GM18867 (cell line): ENCODE measurements at regions not wholly inside any gene's neighbourhood (a gene's known extent, or its start where the extent isn't known, plus 50 kb on each side); places are given as distances from the start of the nearest gene placed in this dataset.
"Not testable (repeated sequence)": the region's sequence is repeated elsewhere in the genome, so short reads cannot be mapped to it uniquely, and the experiment has no call there.

Experiments used
- ATAC-seq: cut with Tn5 transposase; IDR thresholded peaks from one replicate; pipeline ENCODE4 v1.9.1; 2021; ENCODE audit warnings: mild to moderate bottlenecking, moderate library complexity; ENCODE audit not compliant: unreplicated experiment

DNA sequence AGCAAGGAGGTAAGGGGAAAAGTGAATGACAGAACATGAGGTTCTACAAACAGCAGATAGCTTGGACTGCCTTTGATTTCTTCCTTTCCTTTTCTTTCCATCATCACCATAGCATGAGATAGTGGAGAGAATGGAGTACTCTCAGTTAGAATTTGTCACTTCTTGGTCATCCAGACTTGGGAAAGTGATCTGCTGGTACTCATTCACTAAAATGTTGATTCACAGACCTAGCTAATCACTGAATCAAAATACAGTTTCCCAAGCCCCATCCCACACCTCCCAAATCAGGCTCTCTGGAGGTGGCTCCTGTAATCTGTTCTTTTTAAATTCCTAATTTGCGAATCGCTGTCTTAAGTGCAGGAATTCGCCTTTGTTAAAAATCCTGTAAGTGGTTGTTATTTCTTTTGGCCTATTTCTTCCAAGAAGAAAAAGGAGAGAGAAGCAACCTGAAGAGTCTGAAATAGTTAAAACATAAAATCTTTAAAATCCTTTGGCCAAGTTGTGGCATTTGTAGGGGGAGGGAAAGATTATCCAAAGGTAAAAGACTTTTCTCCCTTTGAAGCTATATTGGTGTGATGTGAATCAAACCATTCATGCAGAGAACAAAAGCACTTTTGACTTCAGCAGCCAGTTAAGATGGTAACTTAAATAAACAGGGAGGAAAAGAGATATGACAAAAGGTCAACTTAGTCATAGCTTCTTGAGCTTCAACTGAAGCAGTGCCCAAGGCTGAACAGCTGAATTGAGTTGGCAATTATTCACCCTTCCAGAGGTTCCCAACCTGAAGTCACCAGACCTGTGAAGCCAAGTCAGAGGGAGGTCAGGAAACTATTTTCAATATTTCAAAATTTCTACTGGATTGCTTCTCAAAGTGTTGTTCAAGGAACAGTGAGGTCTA is 255.1 kb upstream of the KRR1 start:
- no peak for ATAC-seq

DNA sequence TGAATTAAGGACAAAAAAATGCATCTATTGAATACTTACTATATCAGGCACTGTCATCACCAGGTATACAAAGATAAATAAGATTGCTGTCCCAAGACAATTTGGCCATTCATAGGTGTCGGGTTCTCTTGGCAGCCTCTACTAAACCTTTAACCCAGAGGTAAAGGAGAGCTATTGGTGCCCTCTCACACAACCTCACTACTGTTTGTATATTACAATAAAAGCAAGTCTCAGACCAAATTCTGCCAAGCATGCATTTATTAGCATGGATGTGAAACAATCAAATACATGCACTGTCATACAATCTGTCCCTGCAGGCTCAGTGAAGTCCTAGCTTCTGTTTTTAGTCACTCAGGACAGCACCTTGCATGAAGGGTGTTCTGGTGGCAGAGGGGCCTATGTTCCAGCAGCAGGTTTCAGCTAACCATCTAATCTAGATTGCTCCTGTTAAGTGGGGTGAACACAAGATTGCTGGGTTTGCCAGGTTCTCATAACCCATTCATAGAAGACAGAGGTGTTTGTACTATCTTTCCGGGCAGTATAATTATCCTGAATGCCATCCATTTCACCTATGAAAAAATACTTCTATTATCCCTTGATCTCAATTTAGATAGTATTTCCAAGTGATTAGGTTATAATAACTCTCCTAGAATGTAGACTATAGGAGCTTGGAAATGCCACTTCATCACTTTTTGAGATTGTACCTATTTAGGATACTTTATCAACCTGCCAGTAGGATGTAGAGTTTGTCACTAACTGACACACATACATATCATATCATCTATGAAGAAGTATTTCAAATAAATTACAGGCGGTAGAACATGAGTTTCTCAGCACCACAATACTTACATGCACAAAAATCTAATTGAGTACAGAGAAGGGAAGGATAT is 254.0 kb upstream of the KRR1 start:
- ATAC-seq: no peak

DNA sequence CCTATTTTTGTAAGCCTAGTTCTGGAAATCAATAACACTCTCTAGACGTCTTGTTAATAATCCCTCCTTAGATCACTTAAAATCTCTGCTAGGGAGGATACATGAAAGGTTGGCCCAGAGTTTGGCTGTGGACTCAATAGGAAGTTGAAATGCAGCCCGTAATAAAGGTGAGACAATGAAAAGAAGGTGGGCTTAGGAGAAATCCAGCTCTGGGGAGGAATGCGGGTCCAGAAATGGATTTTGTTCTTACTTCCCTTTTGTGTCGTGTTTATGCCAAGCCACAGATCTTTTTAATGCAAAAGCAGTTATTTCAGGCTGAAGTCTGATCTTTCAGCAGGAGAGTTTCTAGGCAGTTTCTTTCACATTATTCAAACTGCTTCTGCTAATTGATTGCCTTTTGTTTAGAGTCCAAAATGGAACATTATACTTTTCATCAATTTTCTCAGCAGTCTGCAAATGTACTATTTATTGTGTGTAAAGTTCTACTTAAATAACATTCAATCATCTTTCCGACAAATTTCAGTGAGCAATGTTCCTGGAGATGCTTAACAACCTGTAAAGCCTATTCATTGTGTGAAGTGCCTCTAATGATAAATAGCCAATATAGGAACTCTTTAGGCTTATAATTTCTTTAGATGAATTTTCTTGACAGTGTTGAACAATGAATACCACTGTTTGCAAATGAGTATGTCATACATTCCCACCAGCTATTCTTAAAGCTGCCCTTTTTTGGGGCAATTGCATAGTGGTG is 252.9 kb upstream of the KRR1 start:
- ATAC-seq: no peak

DNA sequence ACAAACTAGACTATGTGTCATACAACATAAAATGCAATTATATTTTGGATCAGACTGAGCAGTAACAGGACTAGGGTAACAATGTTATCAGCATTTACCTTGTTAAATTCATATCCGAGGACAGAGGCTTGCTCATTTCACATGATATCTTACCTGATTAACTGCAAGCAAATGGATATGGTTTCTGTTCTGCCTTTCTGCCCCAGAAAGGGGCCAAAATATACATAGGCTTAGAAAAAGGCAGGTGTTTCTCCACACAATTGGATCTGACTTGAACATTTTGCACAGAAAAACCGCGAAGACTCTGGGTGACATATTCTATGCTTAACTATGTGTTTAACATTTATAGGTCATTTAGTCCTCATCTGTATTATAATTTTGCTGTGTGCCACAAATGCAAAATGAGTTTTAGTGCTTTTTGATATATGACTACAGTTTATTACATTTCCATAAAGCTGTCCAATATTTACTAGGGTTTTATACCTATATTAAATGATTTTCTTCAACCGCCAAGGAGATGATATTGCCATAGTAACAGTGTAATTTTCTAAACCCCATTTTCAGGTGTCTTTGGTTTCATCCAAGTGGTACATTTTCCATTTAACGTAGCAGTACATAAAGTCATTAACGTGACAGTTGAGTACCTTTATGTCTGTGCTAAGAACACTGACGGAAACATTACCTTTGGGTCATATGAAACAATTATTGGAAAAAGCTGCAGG is 249.3 kb upstream of the KRR1 start:
- no peak for ATAC-seq

DNA sequence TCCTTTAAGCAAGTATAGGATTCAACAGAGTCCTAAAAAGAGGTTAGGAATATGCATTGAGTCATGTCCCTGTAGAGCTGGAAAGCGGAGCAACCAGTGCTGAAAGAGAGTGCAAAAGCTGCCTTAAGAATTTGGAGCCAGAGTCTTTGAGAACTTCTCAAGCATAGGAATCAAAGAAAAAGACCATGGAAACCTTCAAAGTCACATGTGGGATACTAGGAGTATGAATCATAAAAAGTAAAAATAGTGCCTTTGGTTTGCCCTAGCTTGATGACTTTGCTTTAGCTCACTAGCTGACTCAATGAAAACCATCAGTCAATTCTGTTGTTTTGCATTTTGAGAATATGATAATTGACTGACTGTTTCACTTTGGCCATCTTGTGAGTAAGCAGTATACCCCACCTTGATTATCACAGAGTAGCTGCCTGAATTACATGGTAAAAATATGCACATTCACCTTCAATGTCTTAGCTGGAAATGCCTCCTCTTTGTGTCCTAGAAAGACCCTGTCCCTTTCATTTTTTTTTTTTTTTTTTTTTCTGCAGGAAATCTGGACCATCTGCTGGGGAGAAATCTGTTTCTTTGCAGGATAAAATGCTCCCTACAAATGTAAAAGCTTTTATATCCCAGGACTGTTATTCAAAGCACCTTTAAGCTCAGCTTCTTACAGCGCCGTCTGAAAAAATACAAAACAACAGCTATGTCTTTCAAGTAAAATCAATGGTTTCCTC is 248.6 kb upstream of the KRR1 start:
- ATAC-seq: no peak

DNA sequence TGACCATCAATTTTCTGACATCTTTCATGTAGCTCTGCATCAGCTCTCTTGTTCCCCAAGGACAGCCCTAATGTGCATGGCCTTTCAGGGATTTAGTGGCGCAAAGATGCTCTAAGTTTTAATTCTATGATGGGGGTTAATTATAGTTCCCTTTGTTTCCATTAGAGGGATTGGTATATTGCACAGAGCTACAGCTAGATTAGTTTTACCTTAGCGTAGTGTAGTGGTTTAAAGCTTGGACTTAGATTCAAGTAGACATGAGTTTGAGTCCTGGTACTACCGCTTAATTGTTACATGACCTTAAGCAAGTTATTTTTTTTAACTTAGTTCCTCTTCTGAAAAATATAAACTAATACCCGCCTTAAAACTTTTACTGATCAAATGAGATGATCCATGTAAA is 247.8 kb upstream of the KRR1 start:
- no peak for ATAC-seq

DNA sequence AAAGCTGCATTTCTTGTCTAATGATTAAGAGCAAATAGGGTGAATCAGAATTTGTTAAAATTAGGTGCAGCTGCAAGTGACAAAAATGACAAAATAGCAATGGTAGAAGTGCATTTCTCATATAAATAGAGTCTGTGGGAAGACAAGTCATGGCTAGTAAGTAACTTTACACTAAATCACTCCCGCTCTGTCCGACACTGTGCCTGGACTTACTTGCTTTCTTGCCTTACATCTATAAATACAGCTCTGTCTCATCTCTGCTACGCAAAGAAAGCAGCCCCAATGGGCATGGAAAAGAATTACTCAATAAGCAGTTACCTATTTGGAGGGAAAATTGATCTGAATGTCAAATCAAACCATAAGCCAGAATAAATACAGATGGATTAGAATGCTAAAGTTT is 245.4 kb upstream of the KRR1 start:
- no peak for ATAC-seq

DNA sequence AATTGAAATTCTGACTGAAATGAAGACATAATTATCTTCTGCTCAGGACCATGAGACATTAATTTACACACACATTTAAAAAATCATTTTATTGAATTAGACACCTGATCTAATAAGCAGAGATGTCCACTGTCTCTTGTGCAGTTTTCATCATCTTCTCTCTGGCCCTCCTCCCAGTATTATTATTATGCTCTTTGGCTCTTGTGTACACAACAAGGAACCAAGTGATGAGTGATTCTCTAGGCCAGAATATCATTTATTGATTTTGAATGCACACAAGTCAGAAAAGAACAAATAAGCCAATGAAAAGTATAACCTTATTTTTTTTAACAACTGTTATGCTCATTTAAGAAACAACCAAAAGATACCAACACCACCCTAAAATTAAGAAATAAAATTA is 244.7 kb upstream of the KRR1 start:
- ATAC-seq: no peak

DNA sequence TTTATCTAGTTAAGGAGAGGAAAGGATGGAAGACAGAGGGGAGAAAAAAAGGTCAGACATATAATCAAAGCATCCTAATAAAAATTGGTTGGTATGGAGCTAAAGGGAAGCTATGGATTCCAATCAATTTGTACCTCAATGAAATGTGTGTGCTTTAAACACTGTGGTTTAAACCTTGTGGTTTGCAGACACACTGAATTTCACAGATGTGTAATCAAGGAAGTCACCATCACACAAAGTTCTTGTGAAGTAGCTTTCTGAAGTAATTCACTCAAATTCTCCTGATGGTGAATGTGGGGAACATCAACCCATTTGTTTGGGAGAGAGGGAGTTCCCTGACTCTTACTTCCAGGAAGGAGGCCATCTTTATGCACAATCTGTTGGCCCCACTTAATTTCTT is 243.3 kb upstream of the KRR1 start:
- ATAC-seq: no peak

DNA sequence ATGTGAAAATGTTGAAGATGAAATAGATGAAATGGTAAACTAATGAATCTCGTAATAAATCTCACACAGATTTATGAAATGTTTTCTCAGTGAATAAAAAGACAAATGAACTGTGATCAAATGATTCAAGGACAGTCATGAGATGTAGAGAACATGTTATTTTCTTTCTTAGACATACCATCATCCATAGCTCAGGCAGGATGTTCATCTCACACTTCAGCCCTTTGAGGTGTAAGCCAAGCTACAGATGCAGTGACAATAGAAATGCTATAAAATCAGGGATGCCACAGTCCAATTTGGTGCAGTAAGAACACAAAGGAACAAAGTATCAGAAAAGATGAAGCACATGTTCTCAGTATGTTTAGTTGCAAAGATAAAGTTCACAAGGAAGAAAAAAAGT is 242.7 kb upstream of the KRR1 start:
- ATAC-seq: no peak

DNA sequence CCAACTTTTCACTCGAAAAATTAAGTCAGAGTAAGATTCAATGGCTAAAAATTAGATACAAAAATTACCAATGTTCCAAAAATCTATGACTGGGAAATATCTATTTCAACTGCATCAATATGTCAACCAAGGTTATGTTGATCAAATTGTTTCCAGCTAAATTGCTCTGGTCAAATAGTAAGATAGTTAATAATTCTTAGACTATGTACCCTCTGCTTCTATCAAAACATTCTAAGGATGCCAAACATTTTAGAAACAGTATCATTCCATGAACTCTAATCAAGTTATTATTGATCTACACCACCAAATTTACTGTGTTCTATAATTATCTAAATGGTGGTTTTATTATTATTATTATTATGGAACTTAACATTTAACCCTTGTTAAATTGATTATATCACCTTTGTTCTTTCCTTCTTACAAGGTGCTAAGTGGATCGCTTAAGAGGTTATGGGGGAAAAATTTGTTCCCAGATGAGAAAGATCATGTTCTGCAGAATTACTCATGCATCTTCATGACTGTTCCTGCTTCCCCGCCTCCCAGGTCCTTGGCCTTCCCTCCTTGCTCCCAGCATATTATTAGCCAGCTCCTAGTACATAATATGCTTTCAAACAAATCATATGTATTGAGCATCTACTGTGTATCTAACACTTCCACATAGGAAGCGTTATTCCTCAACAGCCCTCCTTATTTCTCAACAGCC is 240.5 kb upstream of the KRR1 start:
- ATAC-seq: no peak

DNA sequence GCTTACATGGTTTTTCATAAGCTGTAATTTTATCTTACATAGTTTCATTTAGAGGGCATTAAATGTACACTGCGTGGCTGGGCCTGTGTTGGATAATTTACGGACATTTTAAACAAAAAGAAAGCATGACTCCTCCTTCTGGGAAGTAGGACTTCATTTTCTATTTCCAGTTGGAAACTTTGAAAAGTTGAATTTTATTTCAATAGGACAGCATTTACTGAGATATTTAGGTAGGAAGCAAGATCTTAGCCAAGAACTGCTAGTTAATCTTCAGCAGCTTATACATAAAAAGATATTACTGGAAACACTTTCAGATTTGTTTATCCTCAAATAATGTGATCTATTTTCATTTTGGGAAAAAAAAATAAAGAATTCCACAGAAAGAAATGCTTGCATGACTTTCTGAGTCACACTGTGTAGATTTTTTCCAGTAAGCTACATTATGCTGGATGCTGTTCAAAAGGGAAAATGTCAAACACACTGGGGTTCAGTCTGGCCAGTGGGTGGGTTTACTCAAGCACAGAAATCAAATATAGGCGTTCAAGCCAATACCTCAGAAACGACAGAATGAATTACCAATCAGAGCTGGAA is 239.4 kb upstream of the KRR1 start:
- ATAC-seq: no peak

DNA sequence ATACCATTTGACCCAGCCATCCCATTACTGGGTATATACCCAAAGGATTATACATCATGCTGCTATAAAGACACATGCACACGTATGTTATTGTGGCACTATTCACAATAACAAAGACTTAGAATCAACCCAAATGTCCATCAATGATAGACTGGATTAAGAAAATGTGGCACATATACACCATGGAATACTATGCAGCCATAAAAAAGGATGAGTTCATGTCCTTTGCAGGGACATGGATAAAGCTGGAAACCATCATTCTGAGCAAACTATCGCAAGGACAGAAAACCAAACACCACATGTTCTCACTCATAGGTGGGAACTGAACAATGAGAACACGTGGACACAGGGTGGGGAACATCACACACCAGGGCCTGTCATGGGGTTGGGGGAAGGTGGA is 237.6 kb upstream of the KRR1 start:
- not testable (repeated sequence) for ATAC-seq

DNA sequence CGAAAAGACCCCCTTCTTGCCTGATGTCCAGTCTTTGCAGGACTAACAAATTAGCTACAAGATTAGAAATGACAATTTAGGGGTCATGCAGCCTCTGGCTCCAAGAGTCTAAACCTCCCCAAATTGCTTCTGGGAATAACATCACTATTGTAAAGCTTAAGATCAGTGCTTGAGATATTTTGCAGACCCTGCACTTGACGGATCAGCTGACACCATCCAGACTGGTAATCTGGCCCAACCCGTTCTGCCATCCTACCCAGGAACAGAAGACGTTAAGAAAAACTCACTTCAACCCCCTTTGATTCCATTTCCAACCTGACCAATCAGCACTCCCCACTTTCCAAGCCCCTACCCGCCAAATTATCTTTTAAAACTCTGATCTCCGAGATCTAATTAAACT is 236.7 kb upstream of the KRR1 start:
- ATAC-seq: no peak

DNA sequence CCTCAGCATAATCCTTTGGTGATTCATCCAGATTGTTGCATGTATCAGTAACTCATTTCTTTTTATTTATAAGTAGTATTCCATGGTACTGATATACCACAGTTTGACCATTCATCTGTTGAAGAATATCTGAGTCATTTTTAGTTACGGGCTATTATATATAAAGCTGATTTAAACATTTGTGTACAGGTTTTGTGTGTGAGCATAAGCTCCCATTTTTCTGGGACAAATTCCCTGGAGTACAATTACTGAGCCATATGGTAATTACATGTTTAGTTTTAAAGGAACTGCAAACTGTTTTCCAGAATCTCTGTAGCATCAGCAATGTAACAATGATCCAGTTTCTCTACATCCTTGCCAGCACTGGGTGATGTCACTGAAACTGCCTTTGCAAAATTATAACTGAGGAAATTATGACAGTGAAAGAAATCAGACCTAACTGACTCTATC is 236.2 kb upstream of the KRR1 start:
- no peak for ATAC-seq

DNA sequence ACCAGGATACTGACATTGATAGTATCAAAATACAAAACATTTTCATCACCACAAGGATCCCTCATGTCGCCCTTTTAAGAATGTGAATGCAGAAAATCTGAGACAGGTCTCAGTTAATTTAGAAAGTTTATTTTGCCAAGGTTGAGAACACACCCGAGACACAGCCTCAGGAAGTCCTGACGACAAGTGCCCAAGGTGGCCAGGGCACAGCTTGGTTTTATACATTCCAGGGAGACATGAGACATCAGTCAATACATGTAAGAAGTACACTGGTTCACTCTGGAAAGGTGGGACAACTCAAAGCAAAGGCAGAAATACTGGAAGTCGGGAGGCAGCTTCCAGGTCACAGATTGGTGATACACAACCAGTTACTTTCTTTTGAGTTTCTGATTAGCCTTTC is 235.2 kb upstream of the KRR1 start:
- ATAC-seq: no peak

DNA sequence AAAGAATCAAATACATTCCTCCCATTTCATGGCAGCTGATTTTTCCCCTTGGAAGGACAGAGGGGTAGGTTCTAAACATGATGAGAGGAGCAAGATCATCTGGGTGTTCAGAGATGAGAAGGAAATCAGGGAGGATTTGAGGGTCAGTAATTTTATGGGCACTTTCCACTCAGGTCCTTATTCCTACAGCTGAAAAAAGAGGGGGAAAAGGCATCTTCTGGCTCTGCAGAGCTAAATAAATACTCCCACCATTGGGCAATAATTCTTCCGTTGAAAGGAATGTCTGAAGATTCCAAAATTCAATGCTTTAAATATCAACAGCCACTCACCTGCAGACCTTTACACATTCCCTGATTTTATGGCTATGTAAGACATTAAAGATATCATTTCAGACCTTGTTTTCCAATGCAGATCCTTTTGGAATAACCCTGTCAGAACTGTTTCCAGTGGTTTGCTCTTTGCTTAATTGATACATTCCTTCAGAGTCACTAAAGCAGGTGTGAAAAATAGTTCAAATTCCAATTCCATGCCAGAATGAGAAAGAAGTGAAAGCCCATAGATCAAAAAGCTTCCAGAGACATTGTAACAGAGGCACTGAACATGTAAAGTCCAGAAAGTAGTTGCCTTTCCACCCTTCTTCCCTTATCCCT is 233.3 kb upstream of the KRR1 start:
- no peak for ATAC-seq

DNA sequence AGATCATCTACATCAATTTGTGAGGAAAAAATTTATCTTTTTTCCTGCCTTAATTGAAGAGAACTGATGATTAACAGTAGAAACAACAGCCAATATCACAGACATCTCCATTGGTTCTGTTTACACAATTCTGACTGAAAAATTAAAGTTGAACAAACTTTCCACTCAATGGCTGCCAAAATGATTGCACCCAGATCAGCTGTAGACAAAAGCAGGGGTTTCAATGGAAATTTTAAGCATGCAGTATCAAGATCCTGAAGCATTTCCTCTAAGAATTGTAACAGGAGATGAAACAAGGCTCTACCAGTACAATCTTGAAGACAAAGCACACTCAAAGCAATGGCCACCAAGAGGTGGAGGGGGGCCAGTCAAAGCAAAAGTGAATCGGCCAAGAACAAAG is 231.6 kb upstream of the KRR1 start:
- ATAC-seq: no peak
